GM18498 (cell line): ENCODE measurements at regions not wholly inside any gene's neighbourhood (a gene's known extent, or its start where the extent isn't known, plus 50 kb on each side); places are given as distances from the start of the nearest gene placed in this dataset.

Source experiments
- ATAC-seq: cut with Tn5 transposase; IDR thresholded peaks from one replicate; pipeline ENCODE4 v1.9.1; 2021; ENCODE audit warnings: mild to moderate bottlenecking, moderate library complexity; ENCODE audit not compliant: unreplicated experiment

GRCh38 chr6:95352064-95352795 lies 225.1 kb upstream of the MANEA start:
- no peak for ATAC-seq

GRCh38 chr6:95354551-95354950 lies 222.8 kb upstream of the MANEA start:
- ATAC-seq = no peak

GRCh38 chr6:95357380-95358020 lies 219.8 kb upstream of the MANEA start:
- no peak for ATAC-seq

GRCh38 chr6:95364016-95364604 lies 213.2 kb upstream of the MANEA start:
- ATAC-seq = peak; percentile 80

GRCh38 chr6:95365454-95365853 lies 211.9 kb upstream of the MANEA start:
- ATAC-seq = no peak

- no peak for ATAC-seq
Observed at GRCh38 chr6:95366414-95366813, 210.9 kb upstream of the MANEA start.

GRCh38 chr6:95383878-95384277 lies 193.5 kb upstream of the MANEA start:
- no peak for ATAC-seq

- no peak for ATAC-seq
Observed at GRCh38 chr6:95384988-95385387, 192.3 kb upstream of the MANEA start.

- ATAC-seq = no peak
Observed at GRCh38 chr6:95387845-95388244, 189.5 kb upstream of the MANEA start.

- no peak for ATAC-seq
Observed at GRCh38 chr6:95404777-95405176, 172.6 kb upstream of the MANEA start.

- no peak for ATAC-seq
Observed at GRCh38 chr6:95408111-95408510, 169.2 kb upstream of the MANEA start.

- ATAC-seq = no peak
Observed at GRCh38 chr6:95410168-95410567, 167.2 kb upstream of the MANEA start.

GRCh38 chr6:95413789-95414188 lies 163.5 kb upstream of the MANEA start:
- ATAC-seq = no peak

GRCh38 chr6:95417856-95418255 lies 159.5 kb upstream of the MANEA start:
- no peak for ATAC-seq

GRCh38 chr6:95420792-95421191 lies 156.5 kb upstream of the MANEA start:
- ATAC-seq = no peak

- no peak for ATAC-seq
Observed at GRCh38 chr6:95423331-95423730, 154.0 kb upstream of the MANEA start.

GRCh38 chr6:95431637-95432228 lies 145.6 kb upstream of the MANEA start:
- ATAC-seq = peak; percentile 73

GRCh38 chr6:95439741-95440140 lies 137.6 kb upstream of the MANEA start:
- ATAC-seq = no peak

GRCh38 chr6:95448208-95448607 lies 129.1 kb upstream of the MANEA start:
- no peak for ATAC-seq

- ATAC-seq = no peak
Observed at GRCh38 chr6:95469511-95469910, 107.8 kb upstream of the MANEA start.

GRCh38 chr6:95478941-95479340 lies 98.4 kb upstream of the MANEA start:
- no peak for ATAC-seq

GRCh38 chr6:95487817-95488216 lies 89.5 kb upstream of the MANEA start:
- no peak for ATAC-seq
